ENCODE measurements at regions not wholly inside any gene's neighbourhood (a gene's known extent, or its start where the extent isn't known, plus 50 kb on each side); places are given as distances from the start of the nearest gene placed in this dataset.
"Not testable (repeated sequence)": the region's sequence is repeated elsewhere in the genome, so short reads cannot be mapped to it uniquely, and the experiment has no call there.

GRCh38 chr3:181183764-181184163 is 194.2 kb upstream of the DNAJC19 start:
- Histone ChIP-seq H3K9me3 (no peaks in the 10 kb centered on the region), H3K4me3 (no peak overlapping the region), H3K27ac (no peak overlapping the region), H3K36me3 (no peaks in the 10 kb centered on the region), H3K4me1 (no peaks in the 10 kb centered on the region), H3K27me3 (no peaks in the 10 kb centered on the region)
- TF ChIP-seq CTCF (IDR thresholded peaks at IDR 0.05) (no peak), POLR2AphosphoS5 (IDR thresholded peaks at IDR 0.05) (no peak)
- WGBS, result 93% methylated on average over 1 of the region's 1 CpG
- DNase-seq (ENCODE audit: low spot score in 2 of 2), result no peak

DNA sequence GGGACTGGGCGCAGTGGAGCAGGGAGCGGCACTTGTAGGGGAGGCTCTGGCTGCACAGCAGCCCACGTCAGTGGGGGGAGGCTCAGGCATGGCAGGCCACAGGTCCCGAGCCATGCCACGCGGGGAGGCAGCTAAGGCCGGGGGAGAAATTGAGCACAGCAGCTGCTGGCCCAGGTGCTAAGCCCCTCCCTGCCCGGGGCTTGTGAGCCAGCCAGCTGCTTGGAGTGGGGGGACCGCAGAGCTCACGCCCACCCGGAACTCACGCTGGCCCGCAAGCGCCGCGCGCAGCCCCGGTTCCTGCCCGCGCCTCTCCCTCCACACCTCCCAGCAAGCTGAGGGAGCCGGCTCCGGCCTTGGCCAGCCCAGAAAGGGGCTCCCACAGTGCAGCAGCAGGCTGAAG is 193.5 kb upstream of the DNAJC19 start:
- H3K27me3 ChIP-seq; H3K36me3 ChIP-seq; H3K4me3 ChIP-seq; H3K27ac ChIP-seq; H3K9me3 ChIP-seq; H3K4me1 ChIP-seq; DNase-seq (ENCODE audit: low spot score in 2 of 2): not testable (repeated sequence)
- 96% methylated on average over 13 of the region's 22 CpGs for WGBS

- WGBS, result 66% methylated on average over 7 of the region's 7 CpGs
- DNase-seq (ENCODE audit: low spot score in 2 of 2), result no peak
- TF ChIP-seq CTCF (IDR thresholded peaks at IDR 0.05), result no peak
- Histone ChIP-seq H3K36me3 (no peaks in the 10 kb centered on the region), H3K27me3 (no peaks in the 10 kb centered on the region), H3K9me3 (no peaks in the 10 kb centered on the region), H3K4me1 (no peaks in the 10 kb centered on the region), H3K27ac (no peak overlapping the region), H3K4me3 (no peak overlapping the region)
Observed at GRCh38 chr3:181178991-181179390, 189.5 kb upstream of the DNAJC19 start.

GRCh38 chr3:181176601-181177000 is 187.1 kb upstream of the DNAJC19 start:
- no peaks in the 10 kb centered on the region for H3K36me3 ChIP-seq
- H3K27me3 ChIP-seq, result no peaks in the 10 kb centered on the region
- DNase-seq (ENCODE audit: low spot score in 2 of 2), result peak in 1 of 2 donors; percentile 79
- H3K4me3 ChIP-seq, result no peak overlapping the region
- H3K27ac ChIP-seq, result no peak overlapping the region
- no peaks in the 10 kb centered on the region for H3K9me3 ChIP-seq
- H3K4me1 ChIP-seq, result no peaks in the 10 kb centered on the region
- peak; percentile 24 to 50 for TF ChIP-seq CTCF (IDR thresholded peaks at IDR 0.05)
- TF ChIP-seq POLR2A (IDR thresholded peaks at IDR 0.05), result no peak
- WGBS, result 16% methylated on average over 6 of the region's 6 CpGs

- Histone ChIP-seq H3K4me1 (no peaks in the 10 kb centered on the region), H3K9me3 (no peaks in the 10 kb centered on the region), H3K36me3 (no peaks in the 10 kb centered on the region), H3K4me3 (no peak overlapping the region), H3K27me3 (no peaks in the 10 kb centered on the region), H3K27ac (no peak overlapping the region)
- TF ChIP-seq CTCF (IDR thresholded peaks at IDR 0.05) (no peak), EP300 (IDR thresholded peaks at IDR 0.05) (no peak), POLR2A (IDR thresholded peaks at IDR 0.05) (no peak), POLR2AphosphoS5 (IDR thresholded peaks at IDR 0.05) (no peak)
- 45% methylated on average over 4 of the region's 4 CpGs for WGBS
- DNase-seq (ENCODE audit: low spot score in 2 of 2), result no peak
Observed at GRCh38 chr3:181174676-181175233, 185.2 kb upstream of the DNAJC19 start.

DNA sequence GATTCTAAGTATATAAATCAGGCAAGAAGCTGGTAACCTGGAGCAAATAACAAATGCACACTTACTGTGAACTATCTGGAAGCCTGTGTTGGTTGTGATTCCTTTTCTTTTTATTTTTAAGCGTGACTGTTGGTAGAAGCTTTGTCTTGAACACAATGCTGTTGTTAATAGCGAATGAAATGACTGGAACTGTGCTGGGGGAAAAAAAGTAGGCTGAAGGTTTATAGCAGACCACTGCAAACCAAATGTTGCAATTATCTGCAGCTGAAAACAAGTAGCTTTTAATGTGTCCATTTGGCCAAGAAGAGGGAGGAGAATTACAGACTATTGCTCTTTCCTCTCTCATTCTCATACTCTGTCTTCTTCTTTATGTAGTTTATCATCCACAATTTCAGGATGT is 184.5 kb upstream of the DNAJC19 start:
- no peak overlapping the region for H3K4me3 ChIP-seq
- TF ChIP-seq POLR2AphosphoS5 (IDR thresholded peaks at IDR 0.05) (no peak), POLR2A (IDR thresholded peaks at IDR 0.05) (no peak)

More for the DNA sequence above, 184.5 kb upstream of the DNAJC19 start:
- 76% methylated on average over 2 of the region's 2 CpGs for WGBS
- Histone ChIP-seq H3K27me3 (no peaks in the 10 kb centered on the region), H3K27ac (no peak overlapping the region), H3K9me3 (no peaks in the 10 kb centered on the region), H3K36me3 (no peaks in the 10 kb centered on the region), H3K4me1 (no peaks in the 10 kb centered on the region)
- DNase-seq (ENCODE audit: low spot score in 2 of 2), result no peak
